Vagina (tissue), 2 donors: ENCODE measurements at regions not wholly inside any gene's neighbourhood (a gene's known extent, or its start where the extent isn't known, plus 50 kb on each side); places are given as distances from the start of the nearest gene placed in this dataset.
"Not testable (repeated sequence)": the region's sequence is repeated elsewhere in the genome, so short reads cannot be mapped to it uniquely, and the experiment has no call there.

Experiments used
- DNase-seq, 2 donors: peaks; one replicate each; pipeline ENCODE4 v3.0.0-alpha.2; 2017; ENCODE audit errors: extremely low spot score in 2 of 2
- H3K27ac ChIP-seq: fragments of 200-600 bp; sonication (generic); one replicate; pipeline ENCODE4 v1.5.1; 2019
- H3K27me3 ChIP-seq: fragments of 200-600 bp; sonication (generic); one replicate; pipeline ENCODE4 v1.5.1; 2019
- H3K36me3 ChIP-seq, 2 donors: fragments of 200-600 bp; sonication (generic); one replicate each; pipeline ENCODE4 v1.5.1; 2017 to 2019
- H3K4me1 ChIP-seq: fragments of 200-600 bp; sonication (generic); one replicate; pipeline ENCODE4 v1.5.1; 2019
- H3K4me3 ChIP-seq, 2 donors: fragments of 200-600 bp; sonication (generic); 1 replicate in 1 of 2; 2 replicates in 1 of 2; pipeline ENCODE4 v1.5.1; 2016 to 2019
- H3K9me3 ChIP-seq: fragments of 200-600 bp; sonication (generic); one replicate; pipeline ENCODE4 v1.5.1; 2019
- POLR2A ChIP-seq, 2 donors: fragments of 450-650 bp; IDR thresholded peaks; one replicate each; pipeline ENCODE4 v1.6.1; 2017; ENCODE audit warnings: antibody characterized with exemption in 2 of 2, mild to moderate bottlenecking in 2 of 2, moderate library complexity in 2 of 2
- POLR2AphosphoS5 ChIP-seq, 2 donors: sonication (generic); formaldehyde crosslinking; IDR thresholded peaks; one replicate each; pipeline ENCODE4 v1.9.0; 2017; ENCODE audit warnings: antibody characterized with exemption in 2 of 2, mild to moderate bottlenecking in 2 of 2, low read depth in 1 of 2; ENCODE audit not compliant: insufficient read depth in 1 of 2
- intact Hi-C: fragments of 100-400 bp; cut with DNase I; formaldehyde crosslinking; loops from one replicate; pipeline ENCODE4 v1.15.1; 2023
- TF ChIP-seq, protein P1 (sequence below), 3 experiments: fragments of 450-650 bp in 2 of 3; fragments of 200-600 bp in 1 of 3; sonication (generic) in 1 of 3; IDR thresholded peaks; one replicate each; pipeline ENCODE4 v1.5.1; 2017 to 2019; ENCODE audit warnings: antibody characterized with exemption in 3 of 3, mild to moderate bottlenecking in 2 of 3, moderate library complexity in 2 of 3

DNA sequence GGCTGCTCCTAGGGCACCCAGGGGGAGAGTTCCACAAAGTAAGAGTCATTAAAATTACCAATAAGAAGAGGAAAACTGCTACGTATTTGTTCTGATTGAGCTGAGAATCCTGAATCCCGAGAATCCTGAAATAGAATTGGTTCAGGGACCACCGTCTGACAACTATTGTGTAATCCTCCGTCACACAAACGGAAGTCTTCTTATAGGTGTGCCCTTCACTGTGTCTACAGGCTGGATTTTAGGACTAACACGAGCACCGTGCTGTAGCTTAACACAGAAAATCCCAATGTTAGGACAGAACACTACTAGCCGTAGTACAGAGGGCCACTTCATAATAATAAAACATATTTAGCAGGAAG is 50.6 kb upstream of the RNF182 start:
- Histone ChIP-seq H3K27ac (no peak overlapping the region), H3K27me3 (no peaks in the 10 kb centered on the region), H3K9me3 (no peaks in the 10 kb centered on the region), H3K4me3 (peak overlapping the region; percentile 45 to 47), H3K4me1 (peaks cover 14% of the 10 kb centered on the region), H3K36me3 (no peaks in the 10 kb centered on the region)
- no peak for TF ChIP-seq POLR2A (IDR thresholded peaks at IDR 0.05)
- TF ChIP-seq, protein P1, sequence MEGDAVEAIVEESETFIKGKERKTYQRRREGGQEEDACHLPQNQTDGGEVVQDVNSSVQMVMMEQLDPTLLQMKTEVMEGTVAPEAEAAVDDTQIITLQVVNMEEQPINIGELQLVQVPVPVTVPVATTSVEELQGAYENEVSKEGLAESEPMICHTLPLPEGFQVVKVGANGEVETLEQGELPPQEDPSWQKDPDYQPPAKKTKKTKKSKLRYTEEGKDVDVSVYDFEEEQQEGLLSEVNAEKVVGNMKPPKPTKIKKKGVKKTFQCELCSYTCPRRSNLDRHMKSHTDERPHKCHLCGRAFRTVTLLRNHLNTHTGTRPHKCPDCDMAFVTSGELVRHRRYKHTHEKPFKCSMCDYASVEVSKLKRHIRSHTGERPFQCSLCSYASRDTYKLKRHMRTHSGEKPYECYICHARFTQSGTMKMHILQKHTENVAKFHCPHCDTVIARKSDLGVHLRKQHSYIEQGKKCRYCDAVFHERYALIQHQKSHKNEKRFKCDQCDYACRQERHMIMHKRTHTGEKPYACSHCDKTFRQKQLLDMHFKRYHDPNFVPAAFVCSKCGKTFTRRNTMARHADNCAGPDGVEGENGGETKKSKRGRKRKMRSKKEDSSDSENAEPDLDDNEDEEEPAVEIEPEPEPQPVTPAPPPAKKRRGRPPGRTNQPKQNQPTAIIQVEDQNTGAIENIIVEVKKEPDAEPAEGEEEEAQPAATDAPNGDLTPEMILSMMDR (IDR thresholded peaks at IDR 0.05): no peak
- no peak for TF ChIP-seq POLR2AphosphoS5 (IDR thresholded peaks at IDR 0.05; ENCODE audit: insufficient read depth in 1 of 2, low read depth in 1 of 2)
- DNase-seq: no peak
- intact Hi-C loops: no loop called here

DNA sequence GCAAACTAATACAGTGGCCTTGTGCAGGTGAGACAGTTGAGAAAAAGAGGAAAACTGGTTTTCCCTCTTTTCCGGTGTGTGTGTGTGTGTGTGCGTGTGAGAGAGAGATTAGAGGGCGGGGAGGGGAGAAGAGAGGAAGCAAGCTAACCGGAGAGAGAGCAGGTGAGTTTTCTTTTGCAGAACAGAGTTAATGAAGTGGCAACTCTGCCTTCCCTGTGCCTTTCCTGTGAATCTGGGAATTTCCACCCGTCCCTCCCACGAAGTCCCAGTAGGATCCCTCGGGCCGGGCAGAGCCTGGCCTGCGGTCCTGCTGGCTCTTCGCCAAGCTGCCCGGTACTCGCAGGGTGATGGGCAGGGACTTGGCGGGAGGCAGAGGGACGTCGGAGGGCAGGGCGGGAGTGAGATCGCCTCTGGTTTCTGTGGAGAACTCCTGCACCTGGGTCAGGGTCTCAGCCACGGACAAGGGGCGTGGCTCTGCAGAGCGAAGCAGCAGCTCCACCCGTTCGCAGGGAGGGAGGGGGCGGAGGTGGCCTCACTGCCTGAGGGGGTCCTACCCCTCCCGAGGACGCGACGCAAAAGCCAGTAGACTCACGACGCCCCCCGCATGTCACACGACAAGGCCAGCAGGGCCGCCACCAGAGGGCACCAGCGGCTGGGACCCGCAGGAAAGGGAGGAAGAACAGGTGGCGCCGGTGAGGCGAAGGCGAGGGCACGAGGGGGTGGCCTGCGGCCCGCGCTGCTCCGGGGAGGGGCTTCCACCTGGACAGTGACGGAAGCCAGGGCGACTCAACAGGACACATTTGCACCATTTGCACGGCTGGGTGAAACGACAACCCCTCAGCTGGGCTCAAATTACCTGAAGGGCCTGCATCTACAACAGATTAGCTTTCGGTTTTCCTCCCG is 51.2 kb upstream of the RNF182 start:
- TF ChIP-seq, protein P1 (IDR thresholded peaks at IDR 0.05): peak; percentile 25 to 65 (median 32)
- no peak for TF ChIP-seq POLR2A (IDR thresholded peaks at IDR 0.05)
- peak in 1 of 2 donors; percentile 11 for TF ChIP-seq POLR2AphosphoS5 (IDR thresholded peaks at IDR 0.05; ENCODE audit: insufficient read depth in 1 of 2, low read depth in 1 of 2)
- peak overlapping the region; percentile 45 to 47 for H3K4me3 ChIP-seq
- H3K4me1 ChIP-seq: peaks cover 14% of the 10 kb centered on the region
- H3K36me3 ChIP-seq: no peaks in the 10 kb centered on the region
- no peaks in the 10 kb centered on the region for H3K9me3 ChIP-seq
- no peak overlapping the region for H3K27ac ChIP-seq
- intact Hi-C loops: no loop called here
- H3K27me3 ChIP-seq: no peaks in the 10 kb centered on the region
- peak in 1 of 2 donors; percentile 67 for DNase-seq

DNA sequence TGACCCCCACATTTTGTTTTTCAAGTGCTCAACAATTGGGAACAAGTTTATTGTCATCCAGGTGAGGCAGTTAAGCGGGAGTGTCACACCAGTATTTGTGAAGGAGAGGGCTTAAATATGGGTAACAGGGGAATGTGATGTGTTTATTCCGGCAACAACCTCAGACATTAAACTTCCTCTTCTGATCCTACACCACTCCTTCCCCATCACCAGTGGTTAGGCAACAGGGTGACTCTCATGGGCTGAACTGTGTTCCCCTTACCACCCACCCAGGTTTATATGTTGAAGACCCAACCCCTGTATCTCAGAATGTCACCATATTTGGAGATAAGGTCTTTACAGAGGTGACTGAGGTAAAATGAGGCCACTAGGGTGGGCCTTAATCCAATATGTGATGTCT is 52.1 kb upstream of the RNF182 start:
- DNase-seq: peak in 1 of 2 donors; percentile 44
- Histone ChIP-seq H3K27ac (no peak overlapping the region), H3K27me3 (no peaks in the 10 kb centered on the region), H3K4me3 (no peak overlapping the region), H3K4me1 (peaks cover 14% of the 10 kb centered on the region), H3K9me3 (no peaks in the 10 kb centered on the region), H3K36me3 (no peaks in the 10 kb centered on the region)
- intact Hi-C loops: no loop called here
- TF ChIP-seq POLR2A (IDR thresholded peaks at IDR 0.05) (no peak), POLR2AphosphoS5 (IDR thresholded peaks at IDR 0.05; ENCODE audit: insufficient read depth in 1 of 2, low read depth in 1 of 2) (no peak)
- TF ChIP-seq, protein P1 (IDR thresholded peaks at IDR 0.05): no peak

DNA sequence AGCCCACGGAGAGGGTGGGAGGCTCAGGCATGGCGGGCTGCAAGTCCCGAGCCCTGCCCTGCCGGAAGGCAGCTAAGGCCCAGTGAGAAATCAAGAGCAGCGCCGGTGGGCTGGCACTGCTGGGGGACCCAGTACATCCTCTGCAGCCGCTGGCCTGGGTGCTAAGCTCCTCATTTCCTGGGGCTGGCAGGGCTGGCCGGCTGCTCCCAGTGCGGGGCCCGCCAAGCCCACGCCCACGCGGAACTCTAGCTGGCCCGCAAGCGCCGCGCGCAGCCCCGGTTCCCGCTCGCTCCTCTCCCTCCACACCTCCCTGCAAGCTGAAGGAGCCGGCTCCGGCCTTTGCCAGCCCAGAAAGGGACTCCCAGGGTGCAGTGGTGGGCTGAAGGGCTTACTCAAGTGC is 52.7 kb upstream of the RNF182 start:
- H3K9me3 ChIP-seq, H3K27ac ChIP-seq, H3K27me3 ChIP-seq, intact Hi-C loops, H3K4me3 ChIP-seq, H3K36me3 ChIP-seq: not testable (repeated sequence)
- peaks cover 14% of the 10 kb centered on the region for H3K4me1 ChIP-seq
- DNase-seq: peak in 1 of 2 donors; percentile 16

DNA sequence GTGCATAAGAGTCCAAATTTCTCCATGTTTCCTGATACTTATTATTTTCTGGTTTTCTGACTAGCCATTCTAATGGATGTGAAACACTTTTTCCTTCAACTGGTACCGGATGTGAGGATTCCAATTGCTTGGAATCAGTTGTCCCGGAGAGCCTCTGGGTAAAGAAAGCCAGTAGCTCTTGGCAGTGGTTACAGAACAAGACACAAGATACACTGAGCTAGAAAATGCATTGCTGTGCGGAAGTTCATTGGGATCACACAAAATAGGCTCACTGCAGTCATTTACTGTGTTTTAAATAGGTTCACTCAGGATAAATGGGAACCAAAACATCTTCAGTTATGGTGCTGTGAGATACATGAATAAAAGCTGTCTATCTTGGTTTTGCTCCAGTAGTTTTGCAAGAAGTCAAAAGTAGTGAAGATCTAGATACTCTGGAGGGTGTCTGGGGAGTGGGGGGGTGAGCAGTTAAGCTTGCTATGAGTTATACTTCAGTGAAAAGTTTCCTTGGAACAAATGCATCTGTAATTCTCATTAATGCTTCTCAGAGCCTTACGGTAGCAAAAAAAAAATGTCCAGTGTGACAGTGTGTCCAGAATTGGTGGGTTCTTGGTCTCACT is 54.4 kb upstream of the RNF182 start:
- intact Hi-C loops: no loop called here
- DNase-seq: no peak
- peaks cover 14% of the 10 kb centered on the region for H3K4me1 ChIP-seq
- TF ChIP-seq, protein P1 (IDR thresholded peaks at IDR 0.05): no peak
- TF ChIP-seq POLR2AphosphoS5 (IDR thresholded peaks at IDR 0.05; ENCODE audit: insufficient read depth in 1 of 2, low read depth in 1 of 2) (no peak), POLR2A (IDR thresholded peaks at IDR 0.05) (no peak)
- H3K27ac ChIP-seq: no peak overlapping the region
- H3K27me3 ChIP-seq: no peaks in the 10 kb centered on the region
- H3K4me3 ChIP-seq: no peak overlapping the region
- H3K36me3 ChIP-seq: no peaks in the 10 kb centered on the region
- no peaks in the 10 kb centered on the region for H3K9me3 ChIP-seq
